ENCODE measurements at regions not wholly inside any gene's neighbourhood (a gene's known extent, or its start where the extent isn't known, plus 50 kb on each side); places are given as distances from the start of the nearest gene placed in this dataset.
"Not testable (repeated sequence)": the region's sequence is repeated elsewhere in the genome, so short reads cannot be mapped to it uniquely, and the experiment has no call there.

GRCh38 chr14:105663323-105663722 lies 136.9 kb downstream of the TMEM121 start:
- DNase-seq: not testable (repeated sequence)

- not testable (repeated sequence) for DNase-seq
Observed at GRCh38 chr14:105663818-105664596, 137.6 kb downstream of the TMEM121 start.

- no peak for DNase-seq
Observed at GRCh38 chr14:105664691-105665090, 138.3 kb downstream of the TMEM121 start.

- no peak for DNase-seq
Observed at GRCh38 chr14:105665247-105665950, 139.0 kb downstream of the TMEM121 start.

GRCh38 chr14:105665951-105666277 lies 139.5 kb downstream of the TMEM121 start:
- DNase-seq: no peak

- DNase-seq: no peak
Observed at GRCh38 chr14:105666420-105666819, 140.0 kb downstream of the TMEM121 start.

GRCh38 chr14:105666991-105667662 lies 140.7 kb downstream of the TMEM121 start:
- DNase-seq: not testable (repeated sequence)

GRCh38 chr14:105667663-105668020 lies 141.3 kb downstream of the TMEM121 start:
- not testable (repeated sequence) for DNase-seq

GRCh38 chr14:105668021-105668420 lies 141.6 kb downstream of the TMEM121 start:
- not testable (repeated sequence) for DNase-seq

- DNase-seq: not testable (repeated sequence)
Observed at GRCh38 chr14:105668471-105669230, 142.3 kb downstream of the TMEM121 start.

- not testable (repeated sequence) for DNase-seq
Observed at GRCh38 chr14:105669231-105669610, 142.8 kb downstream of the TMEM121 start.

GRCh38 chr14:105669646-105670045 lies 143.3 kb downstream of the TMEM121 start:
- not testable (repeated sequence) for DNase-seq

GRCh38 chr14:105672450-105673200 lies 146.2 kb downstream of the TMEM121 start:
- not testable (repeated sequence) for DNase-seq

- not testable (repeated sequence) for DNase-seq
Observed at GRCh38 chr14:105675433-105675832, 149.1 kb downstream of the TMEM121 start.

GRCh38 chr14:105675905-105676670 lies 149.7 kb downstream of the TMEM121 start:
- not testable (repeated sequence) for DNase-seq

GRCh38 chr14:105678057-105678456 lies 151.7 kb downstream of the TMEM121 start:
- DNase-seq: not testable (repeated sequence)

GRCh38 chr14:105678996-105679958 lies 152.9 kb downstream of the TMEM121 start:
- DNase-seq: not testable (repeated sequence)

- DNase-seq: peak; percentile 27 to 36
Observed at GRCh38 chr14:105679959-105680735, 153.8 kb downstream of the TMEM121 start.

GRCh38 chr14:105680736-105681098 lies 154.3 kb downstream of the TMEM121 start:
- DNase-seq: not testable (repeated sequence)

Measured in stimulated activated CD4-positive, alpha-beta T cell treated with anti-CD3 and anti-CD28 coated beads, Interleukin-2, amount 100 ng/mL, for 24 hours (primary cell).